ENCODE measurements at regions not wholly inside any gene's neighbourhood (a gene's known extent, or its start where the extent isn't known, plus 50 kb on each side); places are given as distances from the start of the nearest gene placed in this dataset.

DNA sequence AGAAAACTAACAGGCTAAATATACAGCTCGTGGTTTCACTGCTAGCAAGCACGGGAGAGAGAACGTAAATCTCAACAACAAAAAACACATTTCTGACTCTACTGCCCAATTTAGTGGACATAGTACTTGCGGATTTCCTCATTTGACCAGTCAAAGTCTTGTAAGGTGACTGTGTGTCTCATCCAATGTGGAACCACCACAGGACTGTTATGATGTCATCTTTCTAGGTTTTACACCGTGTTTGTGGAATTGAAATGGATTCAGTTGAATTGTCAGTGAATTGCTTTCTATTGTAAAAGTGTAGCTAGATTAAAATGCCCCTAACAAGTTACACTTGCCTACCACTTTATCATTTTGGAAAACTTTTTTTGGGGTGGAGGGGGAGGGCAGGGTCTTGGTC lies 1010.8 kb downstream of the NLGN4Y start:
- peak overlapping the region; percentile 34; the same call in 1 of the 2 replicates for H3K4me2 ChIP-seq (ENCODE audit: low read length)
- H3K9me3 ChIP-seq (ENCODE audit: low read length) = no peaks in the 10 kb centered on the region
- no peaks in the 10 kb centered on the region for H3K36me3 ChIP-seq (ENCODE audit: insufficient read depth, low read length)
- peaks cover 39% of the 10 kb centered on the region for H3K4me1 ChIP-seq (ENCODE audit: insufficient read depth, low read length, severe bottlenecking)
- H4K20me1 ChIP-seq (ENCODE audit: insufficient read depth, low read length) = no peaks in the 10 kb centered on the region
- H2AFZ ChIP-seq (ENCODE audit: low read length) = no peak overlapping the region
- H3K9me2 ChIP-seq (ENCODE audit: low read depth, low read length) = no peaks in the 10 kb centered on the region
- no peaks in the 10 kb centered on the region for H3K27me3 ChIP-seq (ENCODE audit: insufficient read depth, low read length)
- no peaks in the 10 kb centered on the region for H3F3A ChIP-seq (ENCODE audit: insufficient read depth, low read length)
- no peak overlapping the region for H3K4me3 ChIP-seq (ENCODE audit: low read depth, low read length, poor library complexity, severe bottlenecking)
- TF ChIP-seq EZH2 (IDR thresholded peaks at IDR 0.05; ENCODE audit: borderline replicate concordance, low read length) (no peak), CTCF (IDR thresholded peaks at IDR 0.05; ENCODE audit: low read length) (no peak)
- no peak overlapping the region for H3K9ac ChIP-seq (ENCODE audit: low read length)
- H3K79me2 ChIP-seq (ENCODE audit: insufficient read depth, low read length) = no peaks in the 10 kb centered on the region
- no peak overlapping the region for H3K27ac ChIP-seq (ENCODE audit: low read depth, low read length, poor library complexity, severe bottlenecking)

DNA sequence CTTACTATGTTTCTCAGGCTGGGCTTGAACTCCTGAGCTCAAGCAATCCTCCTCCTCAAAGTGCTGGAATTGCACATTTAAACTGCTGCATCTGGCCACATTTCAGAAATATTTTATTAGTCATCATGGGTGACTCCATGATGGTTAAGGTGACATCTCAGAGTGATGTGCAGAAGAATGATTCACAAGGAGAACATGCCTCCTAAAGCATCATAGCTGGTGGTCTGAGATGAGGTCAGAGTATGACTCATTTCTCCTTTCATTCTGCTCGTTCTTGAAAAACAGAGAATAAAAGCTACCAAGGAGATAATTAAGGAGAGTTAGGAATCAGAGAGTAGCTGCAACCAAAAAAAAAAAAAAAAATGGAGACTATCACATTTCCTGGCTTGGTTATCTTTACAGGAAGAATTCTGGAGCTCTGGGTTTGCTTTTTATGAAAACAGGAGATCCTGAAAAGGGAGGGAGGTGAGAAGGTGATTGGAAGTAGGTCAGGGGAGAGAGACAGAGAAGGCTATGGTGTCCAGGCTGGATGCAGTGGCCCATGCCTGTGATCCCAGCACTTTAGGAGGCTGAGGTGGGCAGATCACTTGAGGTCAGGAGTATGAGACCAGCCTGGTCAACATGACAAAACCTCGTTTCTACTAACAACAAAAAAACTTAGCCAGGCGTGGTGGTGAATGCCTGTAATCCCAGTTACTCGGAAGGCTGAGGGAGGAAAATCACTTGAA lies 1011.6 kb downstream of the NLGN4Y start:
- H3K9ac ChIP-seq (ENCODE audit: low read length) = no peak overlapping the region
- no peaks in the 10 kb centered on the region for H3F3A ChIP-seq (ENCODE audit: insufficient read depth, low read length)
- H3K4me1 ChIP-seq (ENCODE audit: insufficient read depth, low read length, severe bottlenecking) = peaks cover 47% of the 10 kb centered on the region
- H3K27me3 ChIP-seq (ENCODE audit: insufficient read depth, low read length) = no peaks in the 10 kb centered on the region
- no peak overlapping the region for H3K27ac ChIP-seq (ENCODE audit: low read depth, low read length, poor library complexity, severe bottlenecking)
- no peak overlapping the region for H2AFZ ChIP-seq (ENCODE audit: low read length)
- no peaks in the 10 kb centered on the region for H3K9me2 ChIP-seq (ENCODE audit: low read depth, low read length)
- H3K4me2 ChIP-seq (ENCODE audit: low read length) = no peak overlapping the region
- no peaks in the 10 kb centered on the region for H4K20me1 ChIP-seq (ENCODE audit: insufficient read depth, low read length)
- no peak overlapping the region for H3K4me3 ChIP-seq (ENCODE audit: low read depth, low read length, poor library complexity, severe bottlenecking)
- TF ChIP-seq EZH2 (IDR thresholded peaks at IDR 0.05; ENCODE audit: borderline replicate concordance, low read length) (no peak), CTCF (IDR thresholded peaks at IDR 0.05; ENCODE audit: low read length) (no peak)
- H3K79me2 ChIP-seq (ENCODE audit: insufficient read depth, low read length) = no peaks in the 10 kb centered on the region
- no peaks in the 10 kb centered on the region for H3K36me3 ChIP-seq (ENCODE audit: insufficient read depth, low read length)
- H3K9me3 ChIP-seq (ENCODE audit: low read length) = no peaks in the 10 kb centered on the region

DNA sequence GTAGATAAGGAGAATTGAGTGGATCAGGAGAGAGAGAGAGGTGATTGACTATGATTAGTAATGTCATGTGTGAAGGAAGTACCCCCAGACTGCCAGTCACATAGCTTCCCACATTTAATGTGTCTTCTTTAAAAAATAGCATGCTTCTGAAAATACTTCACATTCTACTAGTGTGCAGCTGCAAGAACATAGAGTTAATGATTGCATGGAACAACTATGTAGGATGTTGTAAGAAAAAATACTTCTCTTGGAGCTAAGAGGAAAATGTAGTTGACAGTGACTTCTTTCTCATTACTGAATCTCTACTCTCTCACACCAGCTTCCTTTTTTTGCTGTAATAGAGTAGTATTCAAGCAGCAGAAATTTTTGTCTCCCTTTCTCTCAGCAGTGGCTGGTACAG lies 1016.2 kb downstream of the NLGN4Y start:
- H3K9me2 ChIP-seq (ENCODE audit: low read depth, low read length) = no peaks in the 10 kb centered on the region
- no peak for TF ChIP-seq CTCF (IDR thresholded peaks at IDR 0.05; ENCODE audit: low read length)
- no peak for TF ChIP-seq EZH2 (IDR thresholded peaks at IDR 0.05; ENCODE audit: borderline replicate concordance, low read length)
- H3K27me3 ChIP-seq (ENCODE audit: insufficient read depth, low read length) = no peaks in the 10 kb centered on the region
- H3K9ac ChIP-seq (ENCODE audit: low read length) = no peak overlapping the region
- peaks cover 29% of the 10 kb centered on the region for H3K4me1 ChIP-seq (ENCODE audit: insufficient read depth, low read length, severe bottlenecking)
- no peaks in the 10 kb centered on the region for H4K20me1 ChIP-seq (ENCODE audit: insufficient read depth, low read length)
- no peaks in the 10 kb centered on the region for H3K9me3 ChIP-seq (ENCODE audit: low read length)
- H3K4me2 ChIP-seq (ENCODE audit: low read length) = no peak overlapping the region
- no peaks in the 10 kb centered on the region for H3F3A ChIP-seq (ENCODE audit: insufficient read depth, low read length)
- H2AFZ ChIP-seq (ENCODE audit: low read length) = no peak overlapping the region
- no peak overlapping the region for H3K27ac ChIP-seq (ENCODE audit: low read depth, low read length, poor library complexity, severe bottlenecking)
- H3K4me3 ChIP-seq (ENCODE audit: low read depth, low read length, poor library complexity, severe bottlenecking) = no peak overlapping the region
- H3K36me3 ChIP-seq (ENCODE audit: insufficient read depth, low read length) = no peaks in the 10 kb centered on the region; the same call in 1 of the 2 replicates
- H3K79me2 ChIP-seq (ENCODE audit: insufficient read depth, low read length) = no peaks in the 10 kb centered on the region

Measured in OCI-LY1 (cell line).